ENCODE measurements at regions not wholly inside any gene's neighbourhood (a gene's known extent, or its start where the extent isn't known, plus 50 kb on each side); places are given as distances from the start of the nearest gene placed in this dataset.

DNA sequence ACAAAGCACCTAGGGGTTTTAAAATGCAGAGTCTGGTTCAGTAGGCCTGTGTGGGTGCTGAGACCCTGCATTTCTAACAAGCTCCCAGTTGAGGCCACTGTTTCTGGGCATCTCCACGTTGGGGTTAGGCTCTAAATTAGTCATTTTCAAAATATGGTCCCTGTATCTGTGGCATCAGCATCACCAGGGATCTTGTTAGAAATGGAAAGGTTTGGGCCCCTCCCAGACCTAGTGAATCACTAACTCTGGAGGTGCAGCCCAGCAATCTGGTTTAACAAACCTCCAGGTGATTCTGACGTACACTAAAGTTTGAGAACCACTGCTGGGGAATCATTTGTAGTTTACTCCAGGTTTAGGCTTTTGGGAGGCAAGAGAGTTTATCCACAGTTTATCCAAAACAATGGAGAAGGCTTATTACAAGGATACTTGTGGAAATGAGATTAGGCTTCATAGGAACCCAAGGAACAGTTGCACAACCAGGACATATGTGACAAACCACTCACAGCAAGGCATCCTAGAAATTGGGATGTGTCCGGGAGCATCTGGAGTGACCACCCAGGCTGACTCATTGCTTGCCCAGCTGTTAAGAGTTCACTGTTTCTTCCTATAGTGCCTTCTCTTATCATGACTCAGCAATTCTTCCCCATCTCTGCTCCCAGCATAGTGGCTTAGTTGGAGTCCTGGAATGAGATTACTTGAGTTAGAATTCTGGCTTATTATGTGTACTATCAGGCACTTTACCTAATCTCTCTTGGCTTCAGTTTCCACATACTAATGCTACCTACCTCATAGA, 71.6 kb upstream of the STXBP6 start:
- WGBS, 2 donors, result 47 to 63% methylated on average over 3 of the region's 3 CpGs
- no peaks in the 10 kb centered on the region for H3K9me3 ChIP-seq

DNA sequence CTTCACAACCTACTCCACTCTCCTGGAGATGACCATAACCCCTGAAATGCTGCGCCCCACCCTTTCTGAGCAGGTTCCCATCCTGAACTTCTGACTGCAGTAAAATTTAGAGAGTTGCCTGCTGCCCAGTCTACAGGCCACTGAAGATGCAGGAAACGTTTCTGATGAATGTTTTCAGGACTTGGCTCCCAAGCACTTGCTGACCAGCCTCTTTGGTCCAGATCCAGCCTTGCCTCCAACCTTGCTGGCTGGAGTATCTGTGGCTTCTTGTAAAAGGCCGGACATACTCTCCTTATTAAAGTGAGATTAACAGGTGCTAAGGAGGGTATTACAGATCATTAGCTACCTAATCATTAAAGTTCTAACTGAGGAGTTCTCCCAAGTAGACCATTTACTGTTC, 70.3 kb upstream of the STXBP6 start:
- no peaks in the 10 kb centered on the region for H3K27me3 ChIP-seq
- H3K4me1 ChIP-seq, result no peaks in the 10 kb centered on the region
- TF ChIP-seq EP300 (IDR thresholded peaks at IDR 0.05), result no peak
- TF ChIP-seq, protein P1, sequence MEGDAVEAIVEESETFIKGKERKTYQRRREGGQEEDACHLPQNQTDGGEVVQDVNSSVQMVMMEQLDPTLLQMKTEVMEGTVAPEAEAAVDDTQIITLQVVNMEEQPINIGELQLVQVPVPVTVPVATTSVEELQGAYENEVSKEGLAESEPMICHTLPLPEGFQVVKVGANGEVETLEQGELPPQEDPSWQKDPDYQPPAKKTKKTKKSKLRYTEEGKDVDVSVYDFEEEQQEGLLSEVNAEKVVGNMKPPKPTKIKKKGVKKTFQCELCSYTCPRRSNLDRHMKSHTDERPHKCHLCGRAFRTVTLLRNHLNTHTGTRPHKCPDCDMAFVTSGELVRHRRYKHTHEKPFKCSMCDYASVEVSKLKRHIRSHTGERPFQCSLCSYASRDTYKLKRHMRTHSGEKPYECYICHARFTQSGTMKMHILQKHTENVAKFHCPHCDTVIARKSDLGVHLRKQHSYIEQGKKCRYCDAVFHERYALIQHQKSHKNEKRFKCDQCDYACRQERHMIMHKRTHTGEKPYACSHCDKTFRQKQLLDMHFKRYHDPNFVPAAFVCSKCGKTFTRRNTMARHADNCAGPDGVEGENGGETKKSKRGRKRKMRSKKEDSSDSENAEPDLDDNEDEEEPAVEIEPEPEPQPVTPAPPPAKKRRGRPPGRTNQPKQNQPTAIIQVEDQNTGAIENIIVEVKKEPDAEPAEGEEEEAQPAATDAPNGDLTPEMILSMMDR (IDR thresholded peaks at IDR 0.05), result no peak
- 69 to 76% methylated on average over 3 of the region's 3 CpGs for whole genome bisulfite sequencing, 2 donors
- H3K36me3 ChIP-seq, result no peaks in the 10 kb centered on the region
- DNase-seq (ENCODE audit: low spot score in 2 of 2), result no peak
- no peak overlapping the region for H3K4me3 ChIP-seq
- no peaks in the 10 kb centered on the region for H3K9me3 ChIP-seq
- H3K27ac ChIP-seq, result no peak overlapping the region

More for the DNA sequence above, 71.6 kb upstream of the STXBP6 start:
- no peak overlapping the region for H3K4me3 ChIP-seq
- DNase-seq (ENCODE audit: low spot score in 2 of 2), result no peak
- H3K27ac ChIP-seq, result no peak overlapping the region
- H3K36me3 ChIP-seq, result no peaks in the 10 kb centered on the region
- no peaks in the 10 kb centered on the region for H3K27me3 ChIP-seq
- no peaks in the 10 kb centered on the region for H3K4me1 ChIP-seq
- TF ChIP-seq, protein P1 (IDR thresholded peaks at IDR 0.05), result no peak
- TF ChIP-seq POLR2A (IDR thresholded peaks at IDR 0.05), result no peak
- no peak for TF ChIP-seq EP300 (IDR thresholded peaks at IDR 0.05)

DNA sequence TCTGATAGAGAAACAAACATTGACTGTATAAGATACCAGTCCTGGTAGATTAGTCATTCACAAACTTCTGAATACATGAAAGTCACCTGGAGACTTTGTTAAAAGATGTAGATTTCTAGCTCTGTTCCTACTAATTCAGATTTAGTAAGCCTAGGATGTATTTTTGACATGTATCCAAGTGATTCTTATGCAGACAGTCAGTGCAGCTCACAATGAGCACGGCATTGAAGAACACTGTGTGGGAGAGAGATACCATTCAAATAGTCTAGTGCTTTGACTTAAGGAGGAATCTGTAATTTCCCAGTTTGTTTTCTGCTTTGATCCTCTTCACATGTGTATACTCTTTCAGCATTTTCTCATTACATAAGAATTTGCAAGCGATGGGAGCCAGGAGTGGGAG, 68.7 kb upstream of the STXBP6 start:
- Histone ChIP-seq H3K36me3 (no peaks in the 10 kb centered on the region), H3K4me3 (no peak overlapping the region), H3K9me3 (no peaks in the 10 kb centered on the region), H3K27ac (no peak overlapping the region), H3K4me1 (no peaks in the 10 kb centered on the region), H3K27me3 (no peaks in the 10 kb centered on the region)
- WGBS, 2 donors, result 68% methylated on average over 2 of the region's 2 CpGs
- TF ChIP-seq POLR2A (IDR thresholded peaks at IDR 0.05) (no peak), EP300 (IDR thresholded peaks at IDR 0.05) (no peak)
- TF ChIP-seq, protein P1 (IDR thresholded peaks at IDR 0.05), result no peak
- DNase-seq (ENCODE audit: low spot score in 2 of 2), result no peak

DNA sequence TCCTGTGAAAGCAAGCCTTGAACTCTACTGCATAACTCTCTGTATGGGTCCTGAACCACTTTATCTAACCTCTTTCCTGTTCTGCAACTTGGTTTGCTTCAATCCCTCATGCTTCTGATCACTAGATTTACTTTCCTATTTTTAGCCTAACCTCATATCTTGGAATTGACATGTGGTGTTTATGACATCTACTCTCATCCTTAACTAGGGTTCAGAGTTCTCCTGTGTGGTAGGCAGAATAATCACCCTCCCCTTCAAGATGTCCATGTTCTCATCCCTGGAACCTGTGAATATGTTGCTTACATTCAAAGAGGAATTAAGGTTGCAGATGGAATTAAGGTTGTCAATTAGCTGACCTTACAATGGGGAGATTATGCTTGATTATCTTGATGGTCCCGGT, 67.4 kb upstream of the STXBP6 start:
- Histone ChIP-seq H3K9me3 (no peaks in the 10 kb centered on the region), H3K4me3 (no peak overlapping the region), H3K4me1 (no peaks in the 10 kb centered on the region), H3K27ac (no peak overlapping the region), H3K36me3 (no peaks in the 10 kb centered on the region), H3K27me3 (no peaks in the 10 kb centered on the region)
- 100% methylated on average over 1 of the region's 1 CpG for WGBS, 2 donors
- no peak for DNase-seq (ENCODE audit: low spot score in 2 of 2)
- TF ChIP-seq POLR2A (IDR thresholded peaks at IDR 0.05), result no peak
- TF ChIP-seq, protein P1 (IDR thresholded peaks at IDR 0.05), result no peak
- TF ChIP-seq EP300 (IDR thresholded peaks at IDR 0.05), result no peak

DNA sequence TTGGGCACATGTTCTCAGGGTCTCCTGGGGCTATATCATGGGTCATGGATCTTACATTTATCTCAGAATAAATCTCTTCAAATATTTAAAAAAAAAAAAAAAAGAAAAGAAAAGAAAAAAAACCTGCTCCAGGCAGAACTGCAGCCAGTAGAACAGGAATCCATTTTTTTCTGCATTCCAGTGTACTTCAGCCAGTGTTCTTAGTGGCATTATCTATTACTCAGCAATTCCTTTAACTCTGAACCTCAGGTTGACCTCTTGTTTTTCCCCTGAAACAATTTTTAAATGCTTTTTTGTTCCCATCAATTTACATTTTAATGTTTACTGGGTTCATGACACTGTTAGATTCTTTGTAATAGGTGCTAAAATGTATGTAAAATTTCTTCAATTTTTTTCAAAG, 66.7 kb upstream of the STXBP6 start:
- H3K36me3 ChIP-seq, result no peaks in the 10 kb centered on the region
- no peaks in the 10 kb centered on the region for H3K27me3 ChIP-seq
- no peaks in the 10 kb centered on the region for H3K9me3 ChIP-seq
- no peak for TF ChIP-seq EP300 (IDR thresholded peaks at IDR 0.05)
- TF ChIP-seq, protein P1 (IDR thresholded peaks at IDR 0.05), result no peak
- TF ChIP-seq POLR2A (IDR thresholded peaks at IDR 0.05), result no peak
- no peak overlapping the region for H3K27ac ChIP-seq
- no peak overlapping the region for H3K4me3 ChIP-seq
- H3K4me1 ChIP-seq, result no peaks in the 10 kb centered on the region
- no peak for DNase-seq (ENCODE audit: low spot score in 2 of 2)

Data from tibial nerve (tissue), 4 donors.